ENCODE measurements at regions not wholly inside any gene's neighbourhood (a gene's known extent, or its start where the extent isn't known, plus 50 kb on each side); places are given as distances from the start of the nearest gene placed in this dataset.

DNA sequence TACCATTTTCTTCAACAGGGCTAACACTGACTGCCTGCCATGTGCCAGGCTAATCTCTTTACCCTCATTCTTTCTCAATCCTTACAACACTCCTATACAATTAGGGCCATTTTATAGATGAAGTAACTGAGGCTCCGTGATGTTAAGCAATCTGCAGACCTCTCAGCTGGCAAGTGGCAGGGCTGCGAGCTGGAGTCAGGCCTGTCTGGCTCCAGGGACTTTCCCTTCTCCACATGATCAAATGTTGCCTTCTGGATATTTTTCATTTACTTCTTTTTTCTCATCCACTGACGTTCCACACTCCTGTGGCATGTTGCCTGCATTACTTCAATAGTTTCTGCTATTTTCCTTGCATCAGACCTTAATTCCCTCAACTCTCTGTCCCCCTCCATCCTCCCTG is 55.2 kb upstream of the TAGAP start:
- DNase-seq (ENCODE audit: low spot score): no peak
- TF ChIP-seq, protein P1, sequence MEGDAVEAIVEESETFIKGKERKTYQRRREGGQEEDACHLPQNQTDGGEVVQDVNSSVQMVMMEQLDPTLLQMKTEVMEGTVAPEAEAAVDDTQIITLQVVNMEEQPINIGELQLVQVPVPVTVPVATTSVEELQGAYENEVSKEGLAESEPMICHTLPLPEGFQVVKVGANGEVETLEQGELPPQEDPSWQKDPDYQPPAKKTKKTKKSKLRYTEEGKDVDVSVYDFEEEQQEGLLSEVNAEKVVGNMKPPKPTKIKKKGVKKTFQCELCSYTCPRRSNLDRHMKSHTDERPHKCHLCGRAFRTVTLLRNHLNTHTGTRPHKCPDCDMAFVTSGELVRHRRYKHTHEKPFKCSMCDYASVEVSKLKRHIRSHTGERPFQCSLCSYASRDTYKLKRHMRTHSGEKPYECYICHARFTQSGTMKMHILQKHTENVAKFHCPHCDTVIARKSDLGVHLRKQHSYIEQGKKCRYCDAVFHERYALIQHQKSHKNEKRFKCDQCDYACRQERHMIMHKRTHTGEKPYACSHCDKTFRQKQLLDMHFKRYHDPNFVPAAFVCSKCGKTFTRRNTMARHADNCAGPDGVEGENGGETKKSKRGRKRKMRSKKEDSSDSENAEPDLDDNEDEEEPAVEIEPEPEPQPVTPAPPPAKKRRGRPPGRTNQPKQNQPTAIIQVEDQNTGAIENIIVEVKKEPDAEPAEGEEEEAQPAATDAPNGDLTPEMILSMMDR (IDR thresholded peaks at IDR 0.05; ENCODE audit: extremely low read depth, missing control alignments): no peak

DNA sequence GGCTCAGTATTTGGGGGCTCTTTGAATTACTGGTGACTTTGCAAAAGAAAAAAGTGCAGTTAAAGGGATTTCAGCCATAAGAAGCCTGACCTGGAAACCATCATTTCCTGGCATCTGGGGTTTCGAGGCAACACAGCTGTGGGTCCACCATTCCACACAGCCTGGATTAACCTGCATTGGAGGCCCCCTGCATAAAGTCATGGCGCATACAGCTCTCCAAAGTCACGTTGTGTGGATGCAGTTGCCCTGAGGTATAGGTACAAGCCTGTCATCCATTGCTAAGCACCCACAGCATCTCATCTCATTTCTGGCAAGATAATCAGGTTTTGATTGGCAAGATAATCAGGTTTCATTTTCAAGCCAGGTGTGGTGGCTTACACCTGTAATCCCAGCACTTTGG is 54.5 kb upstream of the TAGAP start:
- TF ChIP-seq, protein P1 (IDR thresholded peaks at IDR 0.05; ENCODE audit: extremely low read depth, missing control alignments): no peak
- no peak for DNase-seq (ENCODE audit: low spot score)

DNA sequence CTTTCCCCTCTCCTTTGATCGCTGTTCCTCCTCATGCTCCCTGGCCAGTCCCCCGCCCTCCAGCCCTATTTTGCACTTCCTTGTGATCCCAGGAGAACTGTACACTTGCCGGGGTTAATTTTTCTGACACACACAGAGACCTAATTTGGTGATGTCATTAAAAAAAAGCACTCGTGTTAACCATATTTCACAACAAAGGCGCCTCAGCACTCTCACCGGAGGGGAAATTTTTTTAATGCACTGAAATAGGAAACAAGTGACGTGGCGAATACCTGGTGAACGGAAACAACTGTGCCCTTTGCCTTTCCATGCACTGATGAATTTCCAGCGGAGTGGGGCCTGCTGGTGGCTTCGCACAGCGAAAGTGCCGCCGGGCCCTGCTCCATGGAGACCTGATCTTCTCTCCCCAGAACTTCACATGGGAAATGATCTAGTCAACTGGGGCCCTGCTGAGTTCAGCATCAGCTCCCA is 53.9 kb upstream of the TAGAP start:
- peak; percentile 46 for DNase-seq (ENCODE audit: low spot score)
- TF ChIP-seq, protein P1 (IDR thresholded peaks at IDR 0.05; ENCODE audit: extremely low read depth, missing control alignments): no peak

DNA sequence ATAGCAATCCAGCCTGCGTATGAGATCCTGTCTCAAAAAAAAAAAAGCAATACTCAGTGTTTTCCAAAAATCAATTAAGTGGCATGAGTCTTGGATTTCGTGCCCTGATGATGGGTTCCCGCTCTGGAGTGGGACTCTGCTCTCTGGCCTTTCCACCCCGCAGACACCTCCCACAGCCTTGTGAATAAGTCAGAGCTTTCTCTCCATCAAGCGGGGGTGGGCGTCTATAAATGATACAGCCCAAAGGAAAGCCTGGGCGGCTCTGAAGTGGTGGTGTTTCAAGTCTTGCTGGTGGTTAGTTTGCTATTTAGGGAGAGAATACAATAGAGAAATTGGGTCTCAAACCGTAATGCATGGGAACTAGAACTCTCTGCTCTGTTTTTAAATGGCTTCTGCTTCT is 52.5 kb upstream of the TAGAP start:
- TF ChIP-seq, protein P1 (IDR thresholded peaks at IDR 0.05; ENCODE audit: extremely low read depth, missing control alignments): no peak
- no peak for DNase-seq (ENCODE audit: low spot score)

DNA sequence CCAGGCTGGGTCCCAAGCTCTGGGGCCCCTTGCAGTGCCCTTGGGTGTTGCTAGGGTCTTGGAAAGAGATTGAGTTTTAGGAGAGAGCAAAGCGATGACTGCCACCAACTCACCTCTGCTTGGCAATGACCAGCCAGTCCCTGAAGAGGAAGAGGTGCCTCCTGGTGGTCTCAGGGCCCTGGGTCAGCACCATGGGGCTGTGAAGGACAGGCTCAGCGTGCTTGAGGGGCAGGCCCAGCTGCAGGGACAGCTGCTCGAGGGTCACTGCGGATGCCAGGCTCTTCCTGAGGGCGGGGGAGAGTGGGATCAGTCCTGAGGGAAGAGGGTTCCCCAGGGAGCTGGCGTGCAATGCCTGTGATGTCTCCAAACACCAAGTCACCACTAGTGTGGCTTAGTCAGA is 50.8 kb upstream of the TAGAP start:
- TF ChIP-seq, protein P1 (IDR thresholded peaks at IDR 0.05; ENCODE audit: extremely low read depth, missing control alignments): no peak
- no peak for DNase-seq (ENCODE audit: low spot score)

DNA sequence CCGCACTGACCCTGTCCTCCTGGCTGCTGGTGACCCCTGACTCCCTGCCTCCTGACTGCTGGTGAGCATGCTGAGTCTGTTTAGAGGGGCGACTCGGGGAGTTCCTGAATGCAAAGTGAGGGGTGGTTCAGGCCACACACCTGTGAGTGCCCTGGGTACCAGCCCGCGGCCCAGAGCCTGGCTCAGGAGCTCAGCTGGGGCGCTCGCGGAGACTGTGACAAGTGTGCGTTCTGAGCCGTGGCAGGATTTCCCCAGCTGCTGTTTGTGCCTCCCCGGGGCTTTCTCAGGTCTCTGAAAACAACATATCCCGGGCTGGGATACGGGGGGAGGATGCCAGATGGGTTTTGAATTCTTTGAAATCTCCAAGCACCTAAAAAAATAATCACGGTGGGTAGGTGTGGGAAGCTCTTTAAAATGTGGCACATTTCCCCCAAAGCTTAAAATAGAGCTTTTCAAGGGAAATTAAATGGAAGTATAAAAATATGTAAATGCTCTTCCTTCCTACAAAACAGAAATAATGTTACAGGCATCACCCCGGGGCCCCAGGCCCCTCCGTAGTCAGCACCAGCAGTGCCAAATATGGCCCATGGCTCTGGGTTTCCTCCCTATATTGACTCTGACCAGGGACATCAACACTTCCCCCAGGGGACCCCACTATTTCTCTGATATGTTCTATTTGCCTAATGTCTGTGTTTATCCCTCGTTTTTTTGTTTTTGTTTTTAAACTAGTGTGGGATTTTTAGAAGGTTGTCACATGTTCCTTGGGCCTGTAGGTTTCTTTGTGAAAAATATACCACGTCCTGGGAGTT is 49.9 kb upstream of the TAGAP start:
- peak; percentile 66 for DNase-seq (ENCODE audit: low spot score)
- TF ChIP-seq, protein P1 (IDR thresholded peaks at IDR 0.05; ENCODE audit: extremely low read depth, missing control alignments): no peak

Data from GM20000 (cell line).